GM12872 (cell line): ENCODE measurements at regions not wholly inside any gene's neighbourhood (a gene's known extent, or its start where the extent isn't known, plus 50 kb on each side); places are given as distances from the start of the nearest gene placed in this dataset.

ENCODE experiments used
- CTCF ChIP-seq: IDR thresholded peaks from 3 replicates; pipeline ENCODE4 v1.5.1; 2011; ENCODE audit warnings: low read depth, mild to moderate bottlenecking, low read length, moderate library complexity; ENCODE audit not compliant: insufficient read depth

DNA sequence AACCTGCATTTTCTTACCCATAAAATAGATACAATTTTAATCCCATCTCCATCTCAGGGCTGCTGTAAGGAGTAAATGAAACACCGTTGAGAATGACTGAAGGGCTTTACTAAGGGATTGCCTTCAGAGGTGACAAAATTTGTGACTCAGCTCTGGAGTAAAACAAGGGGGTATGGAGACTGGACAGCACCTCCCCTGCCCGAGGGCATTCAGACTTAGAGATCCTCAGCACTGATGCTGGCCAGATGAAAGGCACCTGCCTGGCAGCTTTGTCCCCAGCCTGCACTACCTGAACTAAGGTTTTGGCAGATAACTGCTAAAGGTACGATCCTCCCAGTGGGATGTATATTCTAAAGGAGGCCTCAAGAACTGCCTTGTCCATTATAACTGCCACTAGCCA is 84.7 kb upstream of the CALM2 start:
- TF ChIP-seq CTCF, result no peak

DNA sequence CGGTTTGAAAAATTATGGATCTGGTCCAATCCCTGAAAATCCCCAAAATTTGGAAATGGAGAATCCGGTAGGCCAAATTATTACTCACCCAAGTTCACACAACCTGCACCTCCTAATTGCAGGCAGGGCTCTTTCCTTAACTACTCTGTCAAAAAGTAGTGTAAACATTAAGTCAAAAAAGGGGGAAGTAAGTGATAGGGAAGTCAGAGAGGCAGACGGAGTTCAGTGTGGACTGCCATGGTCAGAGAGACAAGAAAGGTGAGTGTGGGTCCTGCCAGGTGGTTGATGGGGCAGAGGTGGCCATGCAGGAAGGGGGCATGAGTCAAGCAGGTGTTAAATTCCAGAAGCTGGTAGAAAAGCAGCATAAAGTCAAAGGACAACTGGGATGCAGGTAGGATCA is 83.5 kb upstream of the CALM2 start:
- no peak for TF ChIP-seq CTCF

DNA sequence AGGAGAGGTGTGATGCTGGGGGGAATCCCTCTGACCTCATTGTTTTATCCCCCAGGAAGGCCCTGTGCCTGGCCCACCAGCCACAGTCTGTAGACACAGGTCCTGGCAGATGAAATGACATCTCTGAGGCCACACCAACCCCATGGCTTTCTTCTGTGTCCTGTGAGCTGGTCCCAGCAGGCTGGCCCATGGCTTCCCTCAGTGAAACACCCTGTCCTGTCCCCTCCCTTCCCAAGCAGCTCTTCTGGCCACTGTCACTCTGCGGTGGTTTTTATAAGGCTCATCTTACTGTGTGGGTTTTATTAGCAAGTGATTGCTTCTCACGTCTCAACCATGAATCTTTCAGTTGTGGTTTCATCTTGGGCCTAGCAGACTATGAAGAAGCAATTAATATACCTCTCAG is 81.6 kb upstream of the CALM2 start:
- no peak for TF ChIP-seq CTCF

- TF ChIP-seq CTCF, result no peak
Measured at GRCh38 chr2:47256416-47257087, 80.2 kb upstream of the CALM2 start.

DNA sequence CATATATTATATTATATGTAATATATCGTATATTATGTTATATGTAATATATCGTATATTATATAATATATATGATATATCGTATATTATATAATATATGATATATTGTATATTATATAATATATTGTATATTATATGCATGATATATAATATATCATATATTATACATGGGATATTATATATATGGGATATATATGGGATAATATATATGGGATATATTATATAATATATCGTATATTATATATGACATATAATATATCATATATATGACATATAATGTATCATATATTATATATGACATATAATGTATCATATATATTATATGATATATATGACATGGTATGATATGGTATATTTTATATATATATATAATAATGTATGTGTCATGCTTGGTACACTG is 79.5 kb upstream of the CALM2 start:
- TF ChIP-seq CTCF, result no peak

DNA sequence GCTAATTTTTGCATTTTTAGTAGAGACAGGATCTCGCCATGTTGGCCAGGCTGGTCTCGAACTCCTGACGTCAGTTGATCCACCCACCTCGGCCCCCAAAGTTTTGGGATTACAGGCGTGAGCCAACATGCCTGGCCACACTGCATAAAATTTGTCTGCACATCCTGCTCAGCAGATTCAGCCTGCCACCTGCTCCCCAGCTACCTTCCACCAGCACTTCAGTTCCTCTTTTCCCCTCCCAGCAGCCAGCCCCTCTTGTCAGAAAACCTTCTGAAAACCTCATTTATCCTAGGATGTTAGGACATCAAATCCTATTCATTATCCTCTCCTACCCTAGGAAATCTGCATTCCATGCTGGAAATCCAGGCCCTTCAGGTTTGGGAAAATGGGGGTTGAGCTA is 78.2 kb upstream of the CALM2 start:
- TF ChIP-seq CTCF, result no peak

GRCh38 chr2:47253447-47253846 is 77.1 kb upstream of the CALM2 start:
- no peak for TF ChIP-seq CTCF

DNA sequence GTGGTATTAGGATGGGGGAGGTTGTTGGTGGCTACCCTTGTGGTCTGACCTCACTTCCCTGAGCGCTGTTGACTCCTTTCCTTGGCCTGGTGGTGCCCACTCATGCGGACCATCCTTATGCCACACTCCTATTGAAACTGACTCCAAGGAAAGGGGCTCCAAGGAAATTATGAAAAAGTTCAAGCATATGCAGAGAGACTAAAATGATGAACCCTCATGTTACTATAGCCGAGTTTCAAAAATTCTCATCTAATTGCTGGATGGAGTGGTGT is 75.0 kb upstream of the CALM2 start:
- no peak for TF ChIP-seq CTCF
